HG02938 (cell line): ENCODE measurements at regions not wholly inside any gene's neighbourhood (a gene's known extent, or its start where the extent isn't known, plus 50 kb on each side); places are given as distances from the start of the nearest gene placed in this dataset.
"Not testable (repeated sequence)": the region's sequence is repeated elsewhere in the genome, so short reads cannot be mapped to it uniquely, and the experiment has no call there.

Experiments used
- ATAC-seq: cut with Tn5 transposase; IDR thresholded peaks from one replicate; pipeline ENCODE4 v1.9.1; 2021; ENCODE audit warnings: mild to moderate bottlenecking, moderate library complexity; ENCODE audit not compliant: unreplicated experiment

DNA sequence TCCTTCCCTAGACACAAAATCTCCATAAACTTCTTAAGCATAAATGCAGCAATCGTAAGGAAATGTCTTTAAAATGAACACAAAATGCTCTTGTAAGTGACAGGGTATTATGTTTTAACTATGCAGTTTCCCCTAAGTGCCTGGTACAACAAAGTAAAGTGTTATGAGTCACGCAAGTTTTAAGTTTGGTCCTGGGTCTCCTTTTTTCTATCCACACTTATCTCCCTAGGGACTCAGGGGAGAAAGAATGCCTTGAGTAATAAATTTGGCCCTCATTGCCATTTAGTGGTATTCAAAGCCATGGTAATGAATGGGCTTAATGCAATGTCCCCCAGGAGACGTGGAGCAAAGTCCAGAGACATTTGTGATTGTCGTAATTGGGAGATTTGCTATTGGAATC, 149.1 kb downstream of the MAGEB17 start:
- ATAC-seq = no peak

DNA sequence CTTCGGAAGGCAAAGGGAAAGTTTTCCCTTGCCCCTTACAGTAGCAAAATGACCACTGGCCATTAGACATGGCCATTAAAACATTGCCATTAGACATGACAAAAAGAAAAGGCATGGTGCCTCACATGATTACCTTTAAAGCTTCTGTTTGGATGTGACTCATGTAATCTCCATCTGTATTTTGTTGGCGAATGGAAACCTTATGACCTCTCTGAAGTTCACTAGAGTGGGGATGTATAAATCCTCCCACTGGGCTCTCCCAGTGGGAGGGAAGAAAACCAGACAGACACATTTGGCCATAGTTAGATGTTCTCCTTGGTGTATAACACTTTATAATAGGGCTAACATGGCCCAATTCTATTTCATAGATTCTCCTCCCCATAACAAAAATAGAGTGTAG, 152.6 kb downstream of the MAGEB17 start:
- ATAC-seq = no peak

DNA sequence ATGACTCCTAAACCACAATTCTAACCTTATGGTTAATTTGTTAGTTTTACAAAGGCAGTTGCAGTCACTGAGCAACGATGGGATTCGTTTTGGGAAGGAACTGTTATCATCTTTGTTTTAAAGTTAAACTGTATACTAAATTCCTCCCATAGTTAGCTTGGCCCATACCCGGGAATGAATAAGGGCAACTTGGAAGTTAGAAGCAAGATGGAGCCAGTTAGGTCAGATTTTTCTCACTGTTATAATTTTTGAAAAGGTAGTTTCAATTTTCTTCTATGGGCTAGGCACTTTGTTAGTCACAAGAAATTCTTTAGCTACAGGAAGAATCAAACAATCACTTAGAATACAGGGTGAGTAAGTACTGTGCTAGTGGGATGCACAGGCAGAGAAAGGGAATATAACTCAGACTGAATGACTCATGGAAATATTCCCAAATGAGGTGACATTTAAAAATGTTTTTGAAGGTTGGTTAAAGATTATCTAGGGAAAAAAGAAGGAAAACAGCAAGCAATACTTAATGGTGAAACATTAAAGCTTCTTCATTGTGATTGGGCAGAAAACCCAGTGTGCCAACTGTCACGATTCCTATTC, 153.6 kb downstream of the MAGEB17 start:
- no peak for ATAC-seq

DNA sequence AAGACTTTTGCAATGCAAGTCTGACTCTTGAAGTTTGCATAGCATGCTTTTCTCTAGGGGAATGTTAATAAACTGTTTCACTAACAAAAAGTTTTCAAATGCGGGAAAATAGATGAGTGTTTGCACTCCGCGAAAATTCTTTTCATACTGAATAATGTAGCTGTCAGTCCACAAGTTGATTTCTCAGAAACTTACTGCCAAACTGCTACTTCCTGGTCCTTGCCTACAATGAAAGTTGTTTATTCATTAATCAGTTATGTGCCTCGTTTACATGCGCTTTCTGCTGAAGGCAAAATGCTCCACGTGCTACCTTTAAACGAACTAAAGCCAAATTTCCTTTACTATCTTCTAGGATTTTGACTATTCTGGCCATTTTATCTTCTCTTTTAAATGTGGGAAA, 166.2 kb downstream of the MAGEB17 start:
- ATAC-seq = no peak

DNA sequence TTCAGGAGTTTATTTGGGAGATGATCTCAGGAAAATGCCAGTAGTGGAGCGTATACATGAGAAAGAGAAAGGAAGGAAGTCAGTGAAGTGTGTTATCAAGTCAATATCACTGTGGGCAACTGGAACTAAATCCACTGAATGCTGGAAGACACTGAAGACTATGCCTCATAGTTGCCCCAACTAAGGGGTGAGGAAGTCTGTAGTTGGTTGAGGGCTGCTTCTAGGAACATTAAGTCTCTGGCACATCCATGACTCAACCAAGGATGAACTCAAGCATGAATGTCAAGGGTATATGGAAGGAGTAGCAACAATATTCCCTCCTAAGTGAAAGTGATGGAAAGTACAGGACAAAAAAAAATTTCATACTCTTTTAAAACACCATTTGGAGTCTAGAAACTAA, 167.9 kb downstream of the MAGEB17 start:
- ATAC-seq = no peak

DNA sequence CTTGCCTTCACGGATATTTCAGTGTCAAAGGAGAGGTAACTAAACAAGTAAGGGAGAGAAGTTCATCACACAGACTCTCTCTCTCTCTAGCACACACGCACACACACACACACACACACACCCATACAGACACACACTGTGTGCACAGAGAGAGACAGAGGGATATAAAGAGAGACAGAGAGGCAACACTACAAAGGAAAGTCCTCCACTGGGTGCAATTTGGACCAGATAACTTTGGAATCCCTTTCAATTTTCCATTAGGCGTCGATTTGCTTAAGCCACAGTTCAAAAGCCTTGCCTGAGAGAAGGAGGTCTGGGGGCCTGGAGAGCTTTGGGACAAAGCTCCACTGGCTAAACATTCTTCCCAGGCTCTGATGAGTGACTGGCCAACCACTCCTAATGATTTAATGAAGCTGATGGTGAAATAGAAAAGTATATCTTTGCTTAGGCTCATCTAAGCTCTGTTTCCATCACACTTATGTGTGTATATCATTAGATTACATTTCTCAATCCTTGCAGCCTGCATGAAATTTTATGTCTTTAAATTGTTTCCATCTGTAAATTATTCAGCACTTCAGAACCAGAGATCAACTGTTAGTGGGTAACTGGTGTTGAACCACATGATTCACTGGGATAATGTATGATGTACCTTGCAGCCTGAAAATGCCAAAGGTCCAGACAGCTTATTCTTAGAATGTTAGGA, 180.8 kb downstream of the MAGEB17 start:
- no peak for ATAC-seq

DNA sequence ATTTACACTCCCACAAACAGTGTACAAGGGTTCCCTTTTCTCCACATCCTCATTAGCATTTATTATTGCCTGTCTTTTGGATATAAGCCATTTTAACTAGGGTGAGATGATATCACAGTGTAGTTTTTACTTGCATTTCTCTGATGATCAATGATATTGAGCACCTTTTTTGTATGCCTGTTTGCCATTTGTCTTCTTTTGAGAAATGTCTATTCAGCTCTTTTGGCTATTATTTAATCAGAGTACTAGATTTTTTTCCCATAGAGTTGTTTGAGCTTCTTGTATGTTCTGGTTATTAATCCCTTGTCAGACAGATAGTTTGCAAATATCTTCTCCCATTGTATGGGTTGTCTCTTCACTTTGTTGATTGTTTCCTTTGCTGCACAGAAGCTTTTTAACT, 190.6 kb downstream of the MAGEB17 start:
- ATAC-seq = no peak

DNA sequence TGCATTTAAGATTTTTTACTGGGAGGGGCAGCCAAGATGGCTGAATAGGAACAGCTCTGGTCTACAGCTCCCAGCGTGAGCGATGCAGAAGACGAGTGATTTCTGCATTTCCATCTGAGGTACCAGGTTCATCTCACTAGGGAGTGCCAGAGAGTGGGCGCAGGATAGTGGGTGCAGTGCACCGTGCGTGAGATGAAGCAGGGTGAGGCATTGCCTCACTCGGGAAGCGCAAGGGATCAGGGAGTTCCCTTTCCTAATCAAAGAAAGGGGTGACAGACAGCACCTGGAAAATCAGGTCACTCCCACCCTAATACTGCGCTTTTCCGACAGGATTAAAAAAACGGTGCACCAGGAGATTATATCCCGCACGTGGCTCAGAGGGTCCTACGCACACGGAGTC, 192.8 kb downstream of the MAGEB17 start:
- ATAC-seq = not testable (repeated sequence)

DNA sequence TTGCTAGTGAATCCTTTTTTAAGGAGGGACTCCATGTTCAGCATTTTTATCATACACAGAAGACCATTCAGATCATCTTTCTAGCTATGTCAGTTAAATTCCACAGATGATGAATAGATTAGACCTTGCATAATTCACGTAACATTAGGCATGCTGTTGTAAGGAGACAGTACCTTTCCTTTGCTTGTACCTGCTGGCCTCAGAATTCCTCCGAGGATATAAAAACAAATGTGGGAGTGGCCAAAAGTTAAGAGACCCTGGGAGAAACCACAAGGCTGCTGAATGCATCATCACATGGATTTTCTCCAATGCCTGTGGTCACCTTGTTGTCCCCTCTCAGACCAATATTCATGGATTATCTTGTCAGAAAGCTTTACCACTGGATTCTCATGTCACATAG, 201.4 kb downstream of the MAGEB17 start:
- no peak for ATAC-seq

DNA sequence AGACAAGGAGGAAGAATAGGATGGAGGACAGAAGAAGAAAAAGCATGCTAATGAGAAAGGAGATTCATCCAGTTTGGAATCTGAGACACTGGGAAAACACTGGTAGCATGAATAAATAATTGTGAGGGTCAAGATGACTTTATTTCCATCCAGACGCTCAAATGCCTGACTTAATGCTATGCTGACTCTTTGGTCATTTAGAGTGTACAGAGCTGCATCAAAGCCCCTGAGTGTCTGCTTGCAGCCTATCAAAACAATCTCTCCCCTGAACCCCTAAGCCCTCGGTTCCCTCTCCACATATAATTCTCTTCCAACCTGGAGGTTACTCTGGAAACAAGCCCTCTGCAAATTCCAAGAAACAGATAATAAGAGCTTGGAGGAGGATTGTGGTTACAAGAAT, 208.8 kb downstream of the MAGEB17 start:
- no peak for ATAC-seq

DNA sequence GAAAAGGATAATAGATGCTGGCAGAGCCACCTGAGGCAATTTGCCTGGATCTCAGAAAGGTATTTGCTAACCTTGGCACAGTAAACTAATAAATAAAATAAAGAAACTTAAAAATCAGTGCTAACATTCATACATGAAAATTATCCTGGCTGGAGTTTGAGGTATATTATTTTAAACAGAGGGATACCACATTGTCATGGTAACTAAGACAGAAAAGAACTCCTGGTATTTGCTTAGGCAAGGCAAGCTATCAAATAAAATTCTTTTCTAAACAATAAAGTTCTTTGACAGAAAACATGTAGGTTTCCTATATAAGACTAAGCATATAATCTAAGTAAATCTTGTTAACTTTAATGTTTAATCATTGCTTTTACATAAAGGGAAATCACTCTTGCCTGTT, 218.8 kb downstream of the MAGEB17 start:
- ATAC-seq = no peak

DNA sequence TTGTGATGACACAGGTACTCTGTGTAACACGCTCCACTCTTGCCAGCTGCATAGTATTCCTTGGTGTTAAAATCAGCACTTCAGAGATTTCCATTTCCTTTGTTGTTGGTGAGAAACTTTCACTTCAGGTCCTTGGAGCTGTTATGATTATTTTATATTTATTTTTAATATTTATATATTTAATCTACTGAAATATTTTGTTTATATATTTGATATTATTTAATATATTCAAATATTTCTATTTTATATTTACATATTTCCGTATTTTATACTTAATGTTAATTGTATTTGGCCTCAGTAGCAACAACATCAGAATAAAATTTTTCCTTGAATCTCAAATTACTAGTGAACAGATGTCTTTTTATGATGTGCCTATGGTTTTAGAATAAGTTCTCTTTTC, 225.3 kb downstream of the MAGEB17 start:
- ATAC-seq = no peak

DNA sequence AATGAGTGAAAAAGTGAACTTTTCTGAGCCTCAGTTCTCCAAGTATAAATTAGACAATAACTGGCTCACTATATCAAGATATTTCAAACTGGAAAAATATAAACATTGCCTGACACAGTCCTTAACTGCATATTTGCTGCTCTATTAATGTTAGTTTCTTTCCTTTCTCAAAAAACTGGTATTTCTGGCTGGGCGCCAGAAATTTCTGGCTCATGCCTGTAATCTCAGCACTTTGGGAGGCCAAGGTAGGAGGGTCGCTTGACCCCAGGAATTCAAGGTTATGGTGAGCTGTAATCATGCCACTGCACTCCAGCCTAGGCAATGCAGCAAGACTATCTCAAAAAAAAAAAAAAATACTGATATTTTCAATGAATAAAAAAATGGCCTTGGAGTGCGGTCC, 227.0 kb downstream of the MAGEB17 start:
- no peak for ATAC-seq

DNA sequence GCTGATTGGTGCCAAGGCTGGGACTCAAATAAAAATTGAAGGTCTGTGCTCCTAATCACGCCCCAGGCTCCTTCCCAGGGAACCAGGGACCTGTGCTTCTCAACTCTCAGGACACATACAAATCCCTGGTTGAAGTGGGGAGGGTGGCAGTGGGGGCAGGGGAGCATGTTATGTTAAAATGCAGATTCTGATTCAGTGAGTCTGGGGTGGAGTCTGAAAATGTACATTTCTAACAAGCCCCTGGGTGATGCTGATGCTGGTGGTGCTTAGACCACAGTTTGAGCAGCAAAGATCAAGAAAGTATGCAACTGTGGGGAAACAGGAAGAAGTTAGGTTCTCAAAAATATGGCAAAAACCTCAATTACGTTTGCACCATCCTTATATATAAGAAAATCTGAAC, 236.5 kb downstream of the MAGEB17 start:
- ATAC-seq = no peak

DNA sequence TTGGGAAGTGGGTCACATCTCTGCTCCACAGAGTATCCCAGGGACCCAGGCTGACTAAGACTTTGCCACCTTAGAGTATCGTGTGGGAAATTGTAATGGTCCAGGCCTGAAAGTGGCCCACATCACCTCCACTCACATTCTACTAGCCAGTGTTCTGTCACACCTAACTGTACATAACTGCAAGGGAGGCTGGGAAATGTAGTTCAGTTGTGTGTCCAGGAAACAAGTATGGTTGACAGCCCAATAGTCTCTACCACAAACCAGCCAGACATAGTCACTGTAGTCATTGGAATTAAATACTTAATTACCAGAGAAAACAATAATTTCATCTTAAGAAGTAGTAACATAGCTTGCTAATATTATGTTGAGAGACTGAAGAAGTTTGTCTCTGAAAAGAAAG, 233.4 kb upstream of the S100G start:
- ATAC-seq = no peak

DNA sequence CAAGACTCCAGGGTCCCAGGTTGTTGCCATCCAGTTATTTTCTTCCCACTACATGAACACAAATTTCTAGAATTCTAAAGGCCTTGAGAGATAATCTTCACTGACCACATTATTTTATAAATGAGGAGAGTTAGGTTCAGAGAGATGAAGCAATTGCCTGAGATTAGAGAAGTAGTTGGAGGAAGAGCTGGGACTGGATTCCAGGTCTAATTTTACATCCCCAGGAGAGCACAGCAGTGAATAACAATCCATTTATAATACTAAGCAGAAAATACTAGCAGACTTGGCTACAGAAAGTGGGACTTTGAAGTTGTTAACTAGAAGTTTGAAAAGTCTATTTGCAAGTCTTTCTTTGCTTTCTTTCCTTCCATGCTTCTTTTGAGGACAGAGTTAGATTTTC, 231.3 kb upstream of the S100G start:
- no peak for ATAC-seq

DNA sequence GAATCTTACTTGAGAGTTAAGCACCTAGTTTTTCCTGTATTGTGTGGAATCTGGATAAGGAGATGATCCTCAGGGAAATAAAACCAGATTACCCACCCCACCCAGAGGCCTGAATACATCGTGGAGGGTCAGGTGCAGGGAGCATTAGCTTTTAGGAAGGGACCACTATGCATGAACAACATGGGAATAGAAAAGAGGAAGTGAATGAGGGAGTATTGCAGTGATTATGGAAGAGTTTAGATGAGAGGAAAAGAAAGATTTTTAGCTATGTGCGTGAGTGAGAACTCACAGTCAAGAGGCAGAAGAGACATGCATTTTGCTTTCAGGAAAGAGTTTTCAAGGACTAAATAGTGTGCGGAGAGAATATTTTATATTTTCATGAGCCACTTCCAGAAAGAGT, 222.3 kb upstream of the S100G start:
- no peak for ATAC-seq

DNA sequence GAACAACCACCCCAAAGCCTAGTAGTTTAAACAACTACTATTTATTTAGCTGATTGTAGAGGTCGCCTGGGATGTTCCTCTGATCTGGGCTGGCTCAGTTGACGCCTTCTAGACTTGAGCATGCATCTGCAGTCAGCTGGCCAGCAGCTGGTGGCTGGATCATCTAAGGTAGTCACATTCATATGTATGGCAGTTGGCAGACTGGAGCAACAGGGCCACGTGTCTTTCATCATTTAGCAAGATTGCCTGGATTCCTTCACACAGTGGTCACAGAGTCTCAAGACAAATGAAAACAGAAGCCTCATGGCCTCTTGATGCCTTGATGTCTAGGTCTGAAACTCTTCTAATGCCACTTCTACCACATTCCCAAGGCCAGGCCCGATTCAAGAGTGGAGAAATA, 220.6 kb upstream of the S100G start:
- no peak for ATAC-seq

DNA sequence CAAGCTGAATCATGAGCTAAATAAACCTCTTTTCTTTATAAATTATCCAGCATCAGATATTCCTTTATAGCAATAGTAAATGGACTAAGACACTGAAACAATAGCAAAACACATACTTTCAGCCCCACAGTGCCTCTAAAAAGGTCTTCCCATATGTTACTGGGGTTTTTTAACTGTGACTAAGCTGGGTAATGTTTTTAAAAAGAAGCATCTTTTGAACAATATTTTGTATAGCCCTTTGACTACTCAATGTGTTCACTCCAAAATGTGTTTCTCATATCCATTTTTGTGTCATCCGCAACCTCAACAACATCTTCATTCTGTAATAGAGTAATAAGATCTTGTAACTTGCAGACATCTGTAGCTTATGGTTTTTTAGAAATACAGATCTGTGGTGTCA, 218.7 kb upstream of the S100G start:
- ATAC-seq = no peak

DNA sequence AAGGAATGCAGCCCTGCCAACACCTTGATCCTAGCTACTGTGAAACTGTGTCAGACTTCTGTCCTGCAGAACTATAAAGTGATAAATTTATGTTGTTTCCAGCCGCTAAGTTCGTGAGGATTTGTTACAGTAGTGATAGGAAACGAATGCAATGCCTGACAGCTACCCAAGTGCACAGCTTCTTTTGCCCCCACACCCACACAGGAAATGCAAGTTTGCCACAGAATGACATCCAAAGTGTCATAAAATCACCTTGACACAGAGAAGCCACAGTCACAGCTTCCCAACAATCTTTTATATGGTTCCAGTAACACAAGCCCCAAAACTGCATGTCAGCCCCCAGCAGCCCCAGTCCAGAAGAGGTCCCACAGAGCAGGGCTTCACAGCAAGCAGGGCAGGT, 216.9 kb upstream of the S100G start:
- no peak for ATAC-seq

DNA sequence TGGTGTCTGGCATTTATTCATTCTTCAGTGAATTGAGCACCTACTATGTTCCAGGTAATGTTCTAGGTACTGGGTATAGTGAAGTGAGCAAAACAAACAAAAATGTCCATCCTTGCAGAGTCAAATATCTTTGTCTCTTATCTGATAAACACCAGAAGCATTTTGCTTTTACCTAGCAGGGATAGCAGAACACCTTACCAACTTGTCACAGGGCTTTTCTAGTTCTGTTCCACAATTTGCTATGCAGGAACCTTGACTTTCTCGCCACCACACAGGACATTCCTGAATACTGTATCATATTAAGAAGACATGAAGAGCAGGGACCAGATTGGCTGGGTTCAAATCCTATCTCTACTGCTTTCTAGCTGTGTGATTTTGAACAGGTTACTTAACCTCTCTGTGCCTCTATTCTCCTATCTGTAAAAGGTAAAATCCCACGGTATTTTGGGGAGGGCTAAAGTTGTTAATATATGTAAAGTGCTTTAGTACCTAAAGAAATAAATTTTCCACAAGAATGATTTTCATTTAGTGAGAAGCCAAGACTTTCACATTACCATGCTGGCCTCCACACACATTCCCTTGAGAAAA, 214.5 kb upstream of the S100G start:
- no peak for ATAC-seq

DNA sequence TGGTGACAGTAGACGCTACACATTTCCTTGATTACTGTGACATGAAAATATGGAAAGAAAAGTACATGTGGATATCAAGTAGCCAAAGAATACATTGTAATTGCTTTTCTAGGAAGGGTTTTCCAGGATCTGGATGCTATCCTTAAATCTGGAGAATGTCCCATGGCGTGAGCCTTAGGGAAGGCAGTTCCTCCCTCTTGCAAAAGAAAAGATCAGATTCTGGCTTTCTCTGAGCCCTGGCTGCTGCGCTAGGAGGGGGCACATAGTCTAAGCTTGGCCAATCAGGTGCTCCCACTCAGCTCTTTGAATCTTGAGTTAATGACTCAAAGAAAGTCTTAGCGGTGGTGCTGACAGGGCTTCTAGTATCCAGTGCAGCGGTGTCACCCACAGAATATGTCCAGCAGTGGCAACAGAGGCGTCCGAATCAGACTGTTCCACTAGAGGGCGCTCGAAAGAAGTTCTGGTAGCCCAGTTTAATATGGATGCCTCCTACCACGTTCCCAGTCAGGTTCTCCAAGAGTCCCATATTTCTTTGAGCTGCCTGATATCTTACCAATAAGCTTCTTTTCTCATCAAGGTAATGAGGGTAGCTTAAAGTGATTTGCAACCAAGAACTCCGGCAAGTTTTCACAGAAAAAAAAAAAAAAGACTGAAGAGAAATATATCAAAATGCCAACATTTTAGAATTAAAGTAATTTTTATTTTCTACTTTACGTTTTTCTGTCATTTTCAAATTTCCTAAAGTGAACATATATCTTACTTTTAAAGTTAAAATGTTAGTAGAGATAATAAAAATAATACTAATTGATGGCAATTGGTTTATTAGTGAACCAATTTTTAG, 213.4 kb upstream of the S100G start:
- ATAC-seq = no peak
